IMR-90 (cell line): ENCODE measurements at regions not wholly inside any gene's neighbourhood (a gene's known extent, or its start where the extent isn't known, plus 50 kb on each side); places are given as distances from the start of the nearest gene placed in this dataset.

Source experiments
- ATAC-seq: fragments of 200-7000 bp; cut with Tn5 transposase; 2 replicates; pipeline ENCODE4 v1.9.1; 2020; ENCODE audit warnings: low read depth, mild to moderate bottlenecking, moderate library complexity
- BruUV-seq: library from RNA; stranded (reverse); fragments of 400-500 nt; replicated peaks from 2 replicates; lab custom pipeline; 2021; lab: Mats Ljungman, UMichigan
- CTCF ChIA-PET: fragments of 300-600 bp; formaldehyde crosslinking; extraction: SDS; loops from one replicate; lab custom pipeline; 2021; ENCODE audit warnings: antibody characterized with exemption; lab: Yijun Ruan, JAX
- POLR2A ChIA-PET: fragments of 300-600 bp; sonication (Branson Sonifier 250); formaldehyde crosslinking; loops from one replicate; lab custom pipeline; 2022; ENCODE audit warnings: antibody characterized with exemption; ENCODE audit not compliant: unreplicated experiment; lab: Charles Lee
- DNase-seq: peaks from one replicate; pipeline ENCODE4 v3.0.0; 2013
- H2AFZ ChIP-seq: replicated peaks from 2 replicates; pipeline ENCODE3; 2013; ENCODE audit warnings: low read length, mild to moderate bottlenecking; ENCODE audit not compliant: poor library complexity
- H2AK5ac ChIP-seq: 2 replicates; pipeline ENCODE4 v1.6.1; 2013; ENCODE audit warnings: low read depth, low read length, inconsistent platforms
- H2AK9ac ChIP-seq: replicated peaks from 2 replicates; pipeline ENCODE3; 2013; ENCODE audit warnings: mild to moderate bottlenecking, low read depth, low read length, moderate library complexity; ENCODE audit not compliant: poor library complexity
- H2BK120ac ChIP-seq: 2 replicates; pipeline ENCODE4 v1.6.1; 2013; ENCODE audit warnings: low read depth, low read length, inconsistent platforms
- H2BK15ac ChIP-seq: 3 replicates; pipeline ENCODE4 v1.6.1; 2013; ENCODE audit warnings: low read depth, low read length, inconsistent platforms
- H2BK20ac ChIP-seq: 2 replicates; pipeline ENCODE4 v1.6.1; 2013; ENCODE audit warnings: low read depth, mild to moderate bottlenecking, inconsistent platforms, low read length, moderate library complexity
- H2BK5ac ChIP-seq: 2 replicates; pipeline ENCODE4 v1.6.1; 2013; ENCODE audit warnings: mild to moderate bottlenecking, low read depth, low read length, inconsistent platforms; ENCODE audit not compliant: poor library complexity, severe bottlenecking
- H3K14ac ChIP-seq: replicated peaks from 2 replicates; pipeline ENCODE4 v1.6.1; 2013; ENCODE audit warnings: low read depth, low read length, inconsistent platforms
- H3K18ac ChIP-seq: 2 replicates; pipeline ENCODE4 v1.6.1; 2013; ENCODE audit warnings: low read depth, low read length, control low read depth
- H3K23ac ChIP-seq: 2 replicates; pipeline ENCODE4 v1.6.1; 2013; ENCODE audit warnings: low read depth, low read length, inconsistent platforms
- H3K27ac ChIP-seq: 2 replicates; pipeline ENCODE4 v1.5.1; 2013; ENCODE audit warnings: mild to moderate bottlenecking, control low read depth, low read length; ENCODE audit not compliant: insufficient read depth
- H3K27me3 ChIP-seq: 2 replicates; pipeline ENCODE4 v1.6.1; 2013; ENCODE audit warnings: low read length; ENCODE audit not compliant: control insufficient read depth, insufficient read depth
- H3K36me3 ChIP-seq: 2 replicates; pipeline ENCODE4 v1.6.1; 2013; ENCODE audit warnings: low read length, mixed read lengths; ENCODE audit not compliant: control insufficient read depth, insufficient read depth
- H3K4ac ChIP-seq: 2 replicates; pipeline ENCODE4 v1.6.1; 2013; ENCODE audit warnings: low read depth, low read length, inconsistent platforms
- H3K4me1 ChIP-seq: 2 replicates; pipeline ENCODE4 v1.6.1; 2013; ENCODE audit warnings: low read length, mixed read lengths; ENCODE audit not compliant: control insufficient read depth, insufficient read depth
- H3K4me2 ChIP-seq: 2 replicates; pipeline ENCODE4 v1.6.1; 2013; ENCODE audit warnings: low read depth, mild to moderate bottlenecking, control low read depth, low read length, moderate library complexity
- H3K4me3 ChIP-seq: 2 replicates; pipeline ENCODE4 v1.5.1; 2013; ENCODE audit warnings: low read depth, mild to moderate bottlenecking, control low read depth, low read length, moderate library complexity; ENCODE audit not compliant: insufficient read depth
- H3K56ac ChIP-seq: 2 replicates; pipeline ENCODE4 v1.6.1; 2013; ENCODE audit warnings: low read length, inconsistent platforms; ENCODE audit not compliant: insufficient read depth; ENCODE audit errors: extremely low read depth
- H3K79me1 ChIP-seq, 2 experiments: 2 replicates each; pipeline ENCODE4 v1.6.1; 2013; ENCODE audit warnings: low read length in 2 of 2, inconsistent platforms in 1 of 2, low read depth in 1 of 2
- H3K9ac ChIP-seq: 2 replicates; pipeline ENCODE4 v1.6.1; 2013; ENCODE audit warnings: low read depth, low read length, control low read depth
- H3K9me1 ChIP-seq: 2 replicates; pipeline ENCODE4 v1.6.1; 2013; ENCODE audit warnings: low read length, inconsistent platforms; ENCODE audit not compliant: insufficient read depth
- H3K9me3 ChIP-seq: 2 replicates; pipeline ENCODE4 v1.6.1; 2013; ENCODE audit warnings: low read length; ENCODE audit not compliant: control insufficient read depth, insufficient read depth
- H4K20me1 ChIP-seq: 2 replicates; pipeline ENCODE4 v1.6.1; 2013; ENCODE audit warnings: low read length, inconsistent platforms; ENCODE audit not compliant: insufficient read depth
- H4K5ac ChIP-seq: 2 replicates; pipeline ENCODE4 v1.6.1; 2013; ENCODE audit warnings: mild to moderate bottlenecking, low read depth, low read length, control low read depth
- H4K8ac ChIP-seq, 2 experiments: 2 replicates each; pipeline ENCODE4 v1.6.1; 2013; ENCODE audit warnings: low read depth in 2 of 2, low read length in 2 of 2, control low read depth in 1 of 2, inconsistent platforms in 1 of 2
- H4K91ac ChIP-seq: 2 replicates; pipeline ENCODE4 v1.6.1; 2013; ENCODE audit warnings: low read depth, low read length, inconsistent platforms; ENCODE audit not compliant: insufficient read depth
- CHD1 ChIP-seq: IDR thresholded peaks from 2 replicates; pipeline ENCODE4 v1.6.1; 2012; ENCODE audit warnings: low read depth, low read length, improper control_type of control experiment
- CTCF ChIP-seq: conservative IDR thresholded peaks from 2 replicates; pipeline ENCODE4 v1.5.1; 2012; ENCODE audit warnings: mild to moderate bottlenecking, low read depth, low read length, improper control_type of control experiment
- ELK1 ChIP-seq: fragments of 150-350 bp; IDR thresholded peaks from 2 replicates; pipeline ENCODE4 v1.6.1; 2016; ENCODE audit warnings: low read depth, mild to moderate bottlenecking, low read length, moderate library complexity, borderline replicate concordance
- MAFK ChIP-seq: IDR thresholded peaks from 2 replicates; pipeline ENCODE4 v1.6.1; 2012; ENCODE audit warnings: low read depth, low read length, improper control_type of control experiment
- POLR2A ChIP-seq: IDR thresholded peaks from 2 replicates; pipeline ENCODE4 v1.6.1; 2012; ENCODE audit warnings: mild to moderate bottlenecking, low read depth, low read length
- RCOR1 ChIP-seq: IDR thresholded peaks from 2 replicates; pipeline ENCODE4 v1.6.1; 2012; ENCODE audit warnings: mild to moderate bottlenecking, low read length, improper control_type of control experiment; ENCODE audit not compliant: insufficient replicate concordance
- USF2 ChIP-seq: fragments of 150-350 bp; IDR thresholded peaks from 2 replicates; pipeline ENCODE4 v1.6.1; 2017; ENCODE audit warnings: mild to moderate bottlenecking, antibody characterized with exemption, low read length, low read depth
- WGBS, 2 experiments: methylation state at CpG; one replicate each; pipeline versions ENCODE4 v1.1.5 to v1.1.7; 2013; ENCODE audit warnings: missing lambda C conversion rate in 2 of 2; ENCODE audit not compliant: insufficient read length in 1 of 2; ENCODE audit errors: extremely low coverage in 2 of 2; 5-methylcytosine and 5-hydroxymethylcytosine counted together
- dilution Hi-C: fragments of 300-500 bp; cut with HindIII; formaldehyde crosslinking; loops from one replicate; pipeline ENCODE4 v1.14.3; 2018; ENCODE audit warnings: low sequenced_read_pairs; ENCODE audit not compliant: unreplicated experiment
- in situ Hi-C: fragments of 300-500 bp; cut with MboI; formaldehyde crosslinking; loops from 3 replicates; pipeline ENCODE4 v1.14.3; 2019; ENCODE audit warnings: low sequenced_read_pairs, inconsistent platforms, mixed read lengths
- intact Hi-C: fragments of 100-400 bp; cut with micrococcal nuclease; formaldehyde crosslinking; loops from 2 replicates; pipeline ENCODE4 v1.10.0; 2022

GRCh38 chr13:39232401-39232980, 194.2 kb downstream of the NHLRC3 start:
- dilution Hi-C loops (no loop called here), in situ Hi-C loops (no loop called here), intact Hi-C loops (no loop called here)
- no peak for ATAC-seq
- Histone ChIP-seq H3K27ac (no peak overlapping the region), H4K5ac (no peak overlapping the region), H4K8ac (no peak overlapping the region), H2AFZ (no peak overlapping the region), H2BK15ac (no peak overlapping the region), H3K27me3 (no peaks in the 10 kb centered on the region; the same call in 1 of the 2 replicates), H3K14ac (no peak overlapping the region), H3K56ac (no peak overlapping the region), H3K4me2 (no peak overlapping the region), H2AK5ac (no peak overlapping the region), H4K20me1 (no peaks in the 10 kb centered on the region), H3K4me1 (no peaks in the 10 kb centered on the region), H2AK9ac (no peak overlapping the region), H3K18ac (no peak overlapping the region), H3K9me1 (no peaks in the 10 kb centered on the region), H2BK5ac (no peak overlapping the region), H3K36me3 (no peaks in the 10 kb centered on the region), H3K23ac (no peak overlapping the region), H3K4ac (no peak overlapping the region), H3K79me1 (no peaks in the 10 kb centered on the region), H3K9ac (no peak overlapping the region), H2BK20ac (no peak overlapping the region), H2BK120ac (no peak overlapping the region), H3K4me3 (no peak overlapping the region), H4K91ac (no peak overlapping the region), H3K9me3 (no peaks in the 10 kb centered on the region)
- ChIA-PET CTCF (interaction anchor here (0.9 kb wide), 1 partner anchor 87 kb away, joined by 4 read pairs; no protein-coding TSS in a partner anchor), POLR2A (no interaction called here)
- WGBS, 2 experiments, result no CpG with 5 or more reads among the region's 1 CpG
- no peak for DNase-seq
- BruUV-seq, result no TSS peak
- TF ChIP-seq MAFK (no peak), CHD1 (no peak), ELK1 (no peak), USF2 (no peak), POLR2A (no peak), CTCF (no peak), RCOR1 (no peak)
